ENCODE measurements at regions not wholly inside any gene's neighbourhood (a gene's known extent, or its start where the extent isn't known, plus 50 kb on each side); places are given as distances from the start of the nearest gene placed in this dataset.
"Not testable (repeated sequence)": the region's sequence is repeated elsewhere in the genome, so short reads cannot be mapped to it uniquely, and the experiment has no call there.

- H4K12ac ChIP-seq (ENCODE audit: low read depth, low read length) = no peak overlapping the region
- H3K23ac ChIP-seq (ENCODE audit: low read length) = no peak overlapping the region
- H3K27me3 ChIP-seq (ENCODE audit: insufficient read depth, low read length) = no peaks in the 10 kb centered on the region
- no peak overlapping the region for H4K91ac ChIP-seq (ENCODE audit: low read depth, low read length)
- no peak overlapping the region for H3K18ac ChIP-seq (ENCODE audit: low read length)
- H2AFZ ChIP-seq (ENCODE audit: insufficient read depth, low read length, poor library complexity) = no peak overlapping the region
- no peak overlapping the region for H3K14ac ChIP-seq (ENCODE audit: low read length)
- H3K27ac ChIP-seq (ENCODE audit: low read depth, low read length) = no peak overlapping the region
- H3K4me2 ChIP-seq (ENCODE audit: low read length) = no peak overlapping the region
- no peaks in the 10 kb centered on the region for H3K36me3 ChIP-seq (ENCODE audit: control insufficient read depth in 1 of 2, insufficient read depth in 2 of 2, low read length in 2 of 2)
- WGBS (ENCODE audit: extremely low coverage, insufficient coverage, insufficient read length) = no CpG with 5 or more reads among the region's 2 CpGs
- no peak overlapping the region for H2BK120ac ChIP-seq (ENCODE audit: insufficient read depth, low read length, poor library complexity)
- no peak overlapping the region for H4K8ac ChIP-seq (ENCODE audit: low read depth, low read length)
- no peak overlapping the region for H2BK5ac ChIP-seq (ENCODE audit: low read depth, low read length, poor library complexity)
- H2AK5ac ChIP-seq (ENCODE audit: low read length) = no peak overlapping the region
- H3K9ac ChIP-seq (ENCODE audit: low read length) = no peak overlapping the region
- DNase-seq = no peak
- no peaks in the 10 kb centered on the region for H3K79me2 ChIP-seq (ENCODE audit: control insufficient read depth, insufficient read depth, low read length, poor library complexity)
- no peaks in the 10 kb centered on the region for H3K79me1 ChIP-seq (ENCODE audit: low read length)
- H3K4me3 ChIP-seq (ENCODE audit: low read depth, low read length) = no peak overlapping the region
- no peaks in the 10 kb centered on the region for H3K4me1 ChIP-seq (ENCODE audit: control insufficient read depth in 1 of 2, insufficient read depth in 2 of 2, low read length in 2 of 2)
- H3K9me3 ChIP-seq (ENCODE audit: insufficient read depth, low read depth, low read length) = no peaks in the 10 kb centered on the region
- H2BK12ac ChIP-seq (ENCODE audit: low read length) = no peak overlapping the region
- H3K4ac ChIP-seq (ENCODE audit: low read depth, low read length) = no peak overlapping the region
Observed at GRCh38 chr9:90169490-90169889, 473.1 kb downstream of the DIRAS2 start.

GRCh38 chr9:90173935-90174334, 468.7 kb downstream of the DIRAS2 start:
- H2AFZ ChIP-seq (ENCODE audit: insufficient read depth, low read length, poor library complexity); H3K4me1 ChIP-seq (ENCODE audit: control insufficient read depth in 1 of 2, insufficient read depth in 2 of 2, low read length in 2 of 2); H3K4me2 ChIP-seq (ENCODE audit: low read length); H3K27me3 ChIP-seq (ENCODE audit: insufficient read depth, low read length); H3K9me3 ChIP-seq (ENCODE audit: insufficient read depth, low read depth, low read length); H2BK120ac ChIP-seq (ENCODE audit: insufficient read depth, low read length, poor library complexity); DNase-seq; H4K12ac ChIP-seq (ENCODE audit: low read depth, low read length); H3K4ac ChIP-seq (ENCODE audit: low read depth, low read length); H3K27ac ChIP-seq (ENCODE audit: low read depth, low read length); H3K9ac ChIP-seq (ENCODE audit: low read length); H2BK5ac ChIP-seq (ENCODE audit: low read depth, low read length, poor library complexity); H2AK5ac ChIP-seq (ENCODE audit: low read length); H3K36me3 ChIP-seq (ENCODE audit: control insufficient read depth in 1 of 2, insufficient read depth in 2 of 2, low read length in 2 of 2); H2BK12ac ChIP-seq (ENCODE audit: low read length); H4K91ac ChIP-seq (ENCODE audit: low read depth, low read length); H3K4me3 ChIP-seq (ENCODE audit: low read depth, low read length); H3K79me2 ChIP-seq (ENCODE audit: control insufficient read depth, insufficient read depth, low read length, poor library complexity); H3K18ac ChIP-seq (ENCODE audit: low read length); H3K79me1 ChIP-seq (ENCODE audit: low read length); H3K14ac ChIP-seq (ENCODE audit: low read length); H4K8ac ChIP-seq (ENCODE audit: low read depth, low read length); H3K23ac ChIP-seq (ENCODE audit: low read length): not testable (repeated sequence)
- WGBS (ENCODE audit: extremely low coverage, insufficient coverage, insufficient read length) = no CpG with 5 or more reads among the region's 4 CpGs

- H2BK5ac ChIP-seq (ENCODE audit: low read depth, low read length, poor library complexity); H2AFZ ChIP-seq (ENCODE audit: insufficient read depth, low read length, poor library complexity); H3K79me2 ChIP-seq (ENCODE audit: control insufficient read depth, insufficient read depth, low read length, poor library complexity); H4K8ac ChIP-seq (ENCODE audit: low read depth, low read length); H3K27me3 ChIP-seq (ENCODE audit: insufficient read depth, low read length); H3K9ac ChIP-seq (ENCODE audit: low read length); H3K9me3 ChIP-seq (ENCODE audit: insufficient read depth, low read depth, low read length); H3K4me3 ChIP-seq (ENCODE audit: low read depth, low read length); H3K79me1 ChIP-seq (ENCODE audit: low read length); H2BK12ac ChIP-seq (ENCODE audit: low read length); H3K36me3 ChIP-seq (ENCODE audit: control insufficient read depth in 1 of 2, insufficient read depth in 2 of 2, low read length in 2 of 2); H3K4me2 ChIP-seq (ENCODE audit: low read length); H4K91ac ChIP-seq (ENCODE audit: low read depth, low read length); DNase-seq; H3K4me1 ChIP-seq (ENCODE audit: control insufficient read depth in 1 of 2, insufficient read depth in 2 of 2, low read length in 2 of 2); H4K12ac ChIP-seq (ENCODE audit: low read depth, low read length); H2AK5ac ChIP-seq (ENCODE audit: low read length); H3K23ac ChIP-seq (ENCODE audit: low read length); H3K4ac ChIP-seq (ENCODE audit: low read depth, low read length); H3K27ac ChIP-seq (ENCODE audit: low read depth, low read length); H3K14ac ChIP-seq (ENCODE audit: low read length); H2BK120ac ChIP-seq (ENCODE audit: insufficient read depth, low read length, poor library complexity); H3K18ac ChIP-seq (ENCODE audit: low read length): not testable (repeated sequence)
- no CpG with 5 or more reads among the region's 10 CpGs for WGBS (ENCODE audit: extremely low coverage, insufficient coverage, insufficient read length)
Observed at GRCh38 chr9:90174346-90174745, 468.3 kb downstream of the DIRAS2 start.

- Histone ChIP-seq H3K79me1 (ENCODE audit: low read length) (no peaks in the 10 kb centered on the region), H3K4me3 (ENCODE audit: low read depth, low read length) (no peak overlapping the region), H3K27ac (ENCODE audit: low read depth, low read length) (no peak overlapping the region), H3K4ac (ENCODE audit: low read depth, low read length) (no peak overlapping the region), H3K9me3 (ENCODE audit: insufficient read depth, low read depth, low read length) (no peaks in the 10 kb centered on the region), H3K18ac (ENCODE audit: low read length) (no peak overlapping the region), H3K23ac (ENCODE audit: low read length) (no peak overlapping the region), H3K4me2 (ENCODE audit: low read length) (no peak overlapping the region), H3K9ac (ENCODE audit: low read length) (no peak overlapping the region), H2AFZ (ENCODE audit: insufficient read depth, low read length, poor library complexity) (no peak overlapping the region), H3K27me3 (ENCODE audit: insufficient read depth, low read length) (no peaks in the 10 kb centered on the region), H4K12ac (ENCODE audit: low read depth, low read length) (no peak overlapping the region), H2AK5ac (ENCODE audit: low read length) (no peak overlapping the region), H4K8ac (ENCODE audit: low read depth, low read length) (no peak overlapping the region), H2BK12ac (ENCODE audit: low read length) (no peak overlapping the region), H4K91ac (ENCODE audit: low read depth, low read length) (no peak overlapping the region), H2BK120ac (ENCODE audit: insufficient read depth, low read length, poor library complexity) (no peak overlapping the region), H3K4me1 (ENCODE audit: control insufficient read depth in 1 of 2, insufficient read depth in 2 of 2, low read length in 2 of 2) (no peaks in the 10 kb centered on the region), H3K36me3 (ENCODE audit: control insufficient read depth in 1 of 2, insufficient read depth in 2 of 2, low read length in 2 of 2) (no peaks in the 10 kb centered on the region), H3K14ac (ENCODE audit: low read length) (no peak overlapping the region), H2BK5ac (ENCODE audit: low read depth, low read length, poor library complexity) (no peak overlapping the region), H3K79me2 (ENCODE audit: control insufficient read depth, insufficient read depth, low read length, poor library complexity) (no peaks in the 10 kb centered on the region)
- no peak for DNase-seq
- WGBS (ENCODE audit: extremely low coverage, insufficient coverage, insufficient read length) = no CpG with 5 or more reads among the region's 3 CpGs
Observed at GRCh38 chr9:90175257-90175656, 467.4 kb downstream of the DIRAS2 start.
